Tibial nerve (tissue), 3 donors: ENCODE measurements at regions not wholly inside any gene's neighbourhood (a gene's known extent, or its start where the extent isn't known, plus 50 kb on each side); places are given as distances from the start of the nearest gene placed in this dataset.
"Not testable (repeated sequence)": the region's sequence is repeated elsewhere in the genome, so short reads cannot be mapped to it uniquely, and the experiment has no call there.

Source experiments
- CTCF ChIP-seq, 5 experiments: fragments of 200-600 bp in 3 of 5; fragments of 450-650 bp in 2 of 5; sonication (generic) in 3 of 5; IDR thresholded peaks; one replicate each; pipeline ENCODE4 v1.5.1; 2016 to 2019; ENCODE audit warnings: antibody characterized with exemption in 5 of 5, mild to moderate bottlenecking in 3 of 5, moderate library complexity in 2 of 5
- POLR2A ChIP-seq, 2 donors: fragments of 450-650 bp; IDR thresholded peaks; one replicate each; pipeline ENCODE4 v1.6.1; 2017; ENCODE audit warnings: antibody characterized with exemption in 2 of 2, mild to moderate bottlenecking in 2 of 2, moderate library complexity in 2 of 2

GRCh38 chrX:7988013-7988759 lies 61.0 kb upstream of the PNPLA4 start:
- TF ChIP-seq CTCF, POLR2A (IDR thresholded peaks at IDR 0.05): not testable (repeated sequence)
